Liver (tissue), 8 donors: ENCODE measurements at regions not wholly inside any gene's neighbourhood (a gene's known extent, or its start where the extent isn't known, plus 50 kb on each side); places are given as distances from the start of the nearest gene placed in this dataset.

Source experiments
- DNase-seq: peaks from one replicate; pipeline ENCODE4 v3.0.0-alpha.2; 2017; ENCODE audit warnings: low spot score
- H3K27ac ChIP-seq, 2 donors: one replicate each; pipeline ENCODE4 v1.7.0; 2013; ENCODE audit warnings: inconsistent platforms in 2 of 2, low read length in 2 of 2, control low read depth in 1 of 2, low read depth in 1 of 2, mild to moderate bottlenecking in 1 of 2
- H3K27me3 ChIP-seq, 4 donors: one replicate each; pipeline versions ENCODE4 v1.6.1 to v1.7.0; 2013; ENCODE audit warnings: low read length in 3 of 4, inconsistent platforms in 1 of 4, mild to moderate bottlenecking in 1 of 4, moderate library complexity in 1 of 4; ENCODE audit not compliant: control insufficient read depth in 4 of 4, insufficient read depth in 4 of 4
- H3K36me3 ChIP-seq, 4 donors: one replicate each; pipeline versions ENCODE4 v1.6.1 to v1.7.0; 2013; ENCODE audit warnings: low read length in 3 of 4, mild to moderate bottlenecking in 3 of 4, low read depth in 1 of 4, moderate library complexity in 1 of 4; ENCODE audit not compliant: control insufficient read depth in 4 of 4, insufficient read depth in 3 of 4
- H3K4me1 ChIP-seq, 4 donors: one replicate each; pipeline versions ENCODE4 v1.6.1 to v1.7.0; 2013; ENCODE audit warnings: low read length in 3 of 4, mild to moderate bottlenecking in 3 of 4, moderate library complexity in 1 of 4; ENCODE audit not compliant: control insufficient read depth in 4 of 4, insufficient read depth in 4 of 4
- H3K4me3 ChIP-seq, 3 donors: one replicate each; pipeline versions ENCODE4 v1.6.1 to v1.7.0; 2013; ENCODE audit warnings: low read length in 3 of 3, control low read depth in 1 of 3, low read depth in 1 of 3, mild to moderate bottlenecking in 1 of 3
- H3K9ac ChIP-seq, 2 donors: one replicate each; pipeline ENCODE4 v1.7.0; 2013; ENCODE audit warnings: low read length in 2 of 2, mild to moderate bottlenecking in 2 of 2, moderate library complexity in 2 of 2, control low read depth in 1 of 2, low read depth in 1 of 2
- H3K9me3 ChIP-seq, 4 donors: one replicate each; pipeline versions ENCODE4 v1.6.1 to v1.7.0; 2013; ENCODE audit warnings: low read length in 3 of 4; ENCODE audit not compliant: control insufficient read depth in 4 of 4
- EGR1 ChIP-seq, 2 donors: IDR thresholded peaks; 2 replicates each; pipeline ENCODE4 v1.6.1; 2016 to 2018; ENCODE audit warnings: antibody characterized with exemption in 2 of 2, low read depth in 2 of 2
- FOXA2 ChIP-seq: IDR thresholded peaks from 2 replicates; pipeline ENCODE4 v1.6.1; 2016; ENCODE audit warnings: antibody characterized with exemption
- GABPA ChIP-seq, 2 donors: IDR thresholded peaks in 1 of 2; conservative IDR thresholded peaks in 1 of 2; 2 replicates each; pipeline ENCODE4 v1.6.1; 2016; ENCODE audit warnings: antibody characterized with exemption in 2 of 2, mild to moderate bottlenecking in 1 of 2, moderate library complexity in 1 of 2
- HNF4G ChIP-seq: IDR thresholded peaks from 2 replicates; pipeline ENCODE4 v1.6.1; 2016; ENCODE audit warnings: antibody characterized with exemption
- JUND ChIP-seq, 2 donors: IDR thresholded peaks; 2 replicates each; pipeline ENCODE4 v1.6.1; 2016; ENCODE audit warnings: antibody characterized with exemption in 2 of 2
- NR2F2 ChIP-seq: IDR thresholded peaks from 2 replicates; pipeline ENCODE4 v1.6.1; 2016; ENCODE audit warnings: antibody characterized with exemption
- RXRA ChIP-seq, 2 donors: IDR thresholded peaks; 2 replicates each; pipeline ENCODE4 v1.6.1; 2017 to 2018; ENCODE audit warnings: antibody characterized with exemption in 2 of 2, mild to moderate bottlenecking in 1 of 2
- SP1 ChIP-seq: IDR thresholded peaks from 2 replicates; pipeline ENCODE4 v1.6.1; 2018; ENCODE audit warnings: antibody characterized with exemption, mild to moderate bottlenecking
- TAF1 ChIP-seq: conservative IDR thresholded peaks from 2 replicates; pipeline ENCODE4 v1.6.1; 2016; ENCODE audit warnings: antibody characterized with exemption, mild to moderate bottlenecking
- YY1 ChIP-seq: IDR thresholded peaks from 2 replicates; pipeline ENCODE4 v1.6.1; 2016; ENCODE audit warnings: antibody characterized with exemption, mild to moderate bottlenecking
- WGBS: extraction: QIAGEN DNeasy Blood & Tissue Kit; methylation state at CpG from one replicate; pipeline ENCODE4 v1.1.7; 2013; 5-methylcytosine and 5-hydroxymethylcytosine counted together
- TF ChIP-seq, protein P1 (sequence below): fragments of 150-350 bp; IDR thresholded peaks from 2 replicates; pipeline ENCODE4 v1.5.1; 2017; ENCODE audit warnings: improper control_type of control experiment, low read depth, low read length; ENCODE audit not compliant: missing input control
- TF ChIP-seq, protein P2 (sequence below): IDR thresholded peaks from 2 replicates; pipeline ENCODE4 v1.6.1; 2016; ENCODE audit warnings: antibody characterized with exemption
- TF ChIP-seq, protein P3 (sequence below): IDR thresholded peaks from 2 replicates; pipeline ENCODE4 v1.6.1; 2016; ENCODE audit warnings: antibody characterized with exemption
- donor health status: healthy.
- donor health status: healthy.
- donor health status: healthy.
- donor health status: healthy.
- donor health status: healthy.

DNA sequence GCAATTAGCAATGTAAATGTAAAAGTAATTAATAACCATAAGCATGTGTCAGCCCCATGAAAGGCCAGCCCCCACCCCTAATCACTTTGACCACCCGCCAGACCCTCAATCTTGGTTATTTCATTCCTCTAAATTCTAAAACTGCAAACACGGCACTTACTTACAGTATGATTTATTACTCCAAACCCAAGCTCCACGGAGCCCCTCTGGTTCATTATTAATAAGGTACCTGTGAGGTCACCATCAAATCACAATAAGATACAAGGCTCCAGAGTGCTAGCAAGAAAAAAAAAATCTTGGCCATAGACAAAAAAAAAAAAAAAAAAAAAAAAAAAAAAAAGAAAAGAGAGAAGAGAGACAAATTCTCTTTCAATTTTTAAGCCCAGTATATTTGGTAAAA is 879.5 kb downstream of the TDRD15 start:
- Histone ChIP-seq H3K27ac (no peak overlapping the region), H3K9ac (no peak overlapping the region), H3K36me3 (no peaks in the 10 kb centered on the region), H3K9me3 (no peaks in the 10 kb centered on the region), H3K4me1 (no peaks in the 10 kb centered on the region), H3K27me3 (no peaks in the 10 kb centered on the region), H3K4me3 (no peak overlapping the region)
- TF ChIP-seq EGR1 (IDR thresholded peaks at IDR 0.05; ENCODE audit: low read depth in 2 of 2) (no peak), NR2F2 (no peak), SP1 (no peak), RXRA (IDR thresholded peaks at IDR 0.05) (no peak), HNF4G (no peak), YY1 (no peak), GABPA (IDR thresholded peaks at IDR 0.05 in 1 of 2, conservative IDR thresholded peaks at IDR 0.05 in 1 of 2) (no peak), FOXA2 (no peak), JUND (IDR thresholded peaks at IDR 0.05) (no peak)
- TF ChIP-seq, protein P1, sequence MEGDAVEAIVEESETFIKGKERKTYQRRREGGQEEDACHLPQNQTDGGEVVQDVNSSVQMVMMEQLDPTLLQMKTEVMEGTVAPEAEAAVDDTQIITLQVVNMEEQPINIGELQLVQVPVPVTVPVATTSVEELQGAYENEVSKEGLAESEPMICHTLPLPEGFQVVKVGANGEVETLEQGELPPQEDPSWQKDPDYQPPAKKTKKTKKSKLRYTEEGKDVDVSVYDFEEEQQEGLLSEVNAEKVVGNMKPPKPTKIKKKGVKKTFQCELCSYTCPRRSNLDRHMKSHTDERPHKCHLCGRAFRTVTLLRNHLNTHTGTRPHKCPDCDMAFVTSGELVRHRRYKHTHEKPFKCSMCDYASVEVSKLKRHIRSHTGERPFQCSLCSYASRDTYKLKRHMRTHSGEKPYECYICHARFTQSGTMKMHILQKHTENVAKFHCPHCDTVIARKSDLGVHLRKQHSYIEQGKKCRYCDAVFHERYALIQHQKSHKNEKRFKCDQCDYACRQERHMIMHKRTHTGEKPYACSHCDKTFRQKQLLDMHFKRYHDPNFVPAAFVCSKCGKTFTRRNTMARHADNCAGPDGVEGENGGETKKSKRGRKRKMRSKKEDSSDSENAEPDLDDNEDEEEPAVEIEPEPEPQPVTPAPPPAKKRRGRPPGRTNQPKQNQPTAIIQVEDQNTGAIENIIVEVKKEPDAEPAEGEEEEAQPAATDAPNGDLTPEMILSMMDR, result no peak
- TF ChIP-seq, protein P2, sequence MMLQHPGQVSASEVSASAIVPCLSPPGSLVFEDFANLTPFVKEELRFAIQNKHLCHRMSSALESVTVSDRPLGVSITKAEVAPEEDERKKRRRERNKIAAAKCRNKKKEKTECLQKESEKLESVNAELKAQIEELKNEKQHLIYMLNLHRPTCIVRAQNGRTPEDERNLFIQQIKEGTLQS, result no peak
- WGBS, result 81% methylated on average over 3 of the region's 3 CpGs
- DNase-seq, result no peak

DNA sequence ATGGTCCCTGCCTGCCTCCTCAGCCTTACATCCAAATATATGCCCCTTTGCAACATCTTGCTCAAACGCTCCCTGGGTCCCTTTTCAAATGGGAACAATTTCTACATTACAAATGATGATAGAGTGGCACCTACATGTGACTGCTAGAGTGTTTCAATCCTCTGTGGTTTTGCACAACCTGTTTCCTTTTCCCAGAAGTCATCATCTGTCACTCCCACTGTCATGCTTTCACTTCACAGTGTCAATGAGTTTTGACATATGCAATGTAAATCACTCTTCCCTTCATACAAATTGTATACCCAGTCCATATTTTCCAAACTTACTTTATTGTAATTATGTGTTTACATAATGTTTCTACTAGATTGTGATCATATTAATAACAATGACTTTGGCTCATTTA is 887.3 kb downstream of the TDRD15 start:
- Histone ChIP-seq H3K4me3 (no peak overlapping the region), H3K36me3 (no peaks in the 10 kb centered on the region), H3K27ac (no peak overlapping the region), H3K9ac (no peak overlapping the region), H3K27me3 (peaks cover 0 to 3% (median 0%) of the 10 kb centered on the region in 4 donors), H3K9me3 (no peaks in the 10 kb centered on the region), H3K4me1 (no peaks in the 10 kb centered on the region)
- no peak for DNase-seq
- TF ChIP-seq FOXA2 (no peak), TAF1 (no peak)
- WGBS, result 67% methylated on average over 1 of the region's 1 CpG

DNA sequence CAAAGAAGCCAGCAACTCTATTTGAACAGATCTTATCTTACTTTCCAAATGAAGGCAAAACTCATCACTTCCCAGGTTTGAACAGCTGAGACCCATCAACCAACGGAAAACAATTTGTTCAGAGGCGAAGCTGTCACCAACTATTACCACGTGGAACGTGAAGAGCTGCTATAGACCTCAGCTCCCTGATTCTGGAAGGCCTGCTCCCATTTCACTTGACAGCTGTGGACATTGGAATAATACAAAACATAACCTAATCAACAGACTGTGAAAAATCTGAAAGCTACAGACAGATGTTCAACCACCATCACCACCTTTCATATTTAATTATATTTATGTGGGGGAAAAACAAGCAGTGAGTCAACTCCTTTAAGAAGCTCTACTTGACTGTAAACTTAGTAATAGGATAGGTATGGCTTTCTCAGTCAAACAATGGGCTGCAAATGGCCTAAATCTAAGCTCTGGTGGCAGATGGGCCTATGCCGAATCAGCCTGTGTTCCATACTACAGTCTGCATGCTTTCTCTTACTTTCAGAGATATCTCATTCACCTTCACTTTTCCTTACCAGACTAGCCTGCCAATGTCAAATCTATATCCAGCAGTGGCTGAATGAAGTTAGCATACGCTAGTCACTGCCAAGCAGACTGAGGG is 896.4 kb downstream of the TDRD15 start:
- DNase-seq, result no peak
- 88% methylated on average over 6 of the region's 6 CpGs for WGBS
- no peak overlapping the region for H3K27ac ChIP-seq
- no peaks in the 10 kb centered on the region for H3K36me3 ChIP-seq
- no peak overlapping the region for H3K9ac ChIP-seq
- no peaks in the 10 kb centered on the region for H3K4me1 ChIP-seq
- TF ChIP-seq, protein P3, sequence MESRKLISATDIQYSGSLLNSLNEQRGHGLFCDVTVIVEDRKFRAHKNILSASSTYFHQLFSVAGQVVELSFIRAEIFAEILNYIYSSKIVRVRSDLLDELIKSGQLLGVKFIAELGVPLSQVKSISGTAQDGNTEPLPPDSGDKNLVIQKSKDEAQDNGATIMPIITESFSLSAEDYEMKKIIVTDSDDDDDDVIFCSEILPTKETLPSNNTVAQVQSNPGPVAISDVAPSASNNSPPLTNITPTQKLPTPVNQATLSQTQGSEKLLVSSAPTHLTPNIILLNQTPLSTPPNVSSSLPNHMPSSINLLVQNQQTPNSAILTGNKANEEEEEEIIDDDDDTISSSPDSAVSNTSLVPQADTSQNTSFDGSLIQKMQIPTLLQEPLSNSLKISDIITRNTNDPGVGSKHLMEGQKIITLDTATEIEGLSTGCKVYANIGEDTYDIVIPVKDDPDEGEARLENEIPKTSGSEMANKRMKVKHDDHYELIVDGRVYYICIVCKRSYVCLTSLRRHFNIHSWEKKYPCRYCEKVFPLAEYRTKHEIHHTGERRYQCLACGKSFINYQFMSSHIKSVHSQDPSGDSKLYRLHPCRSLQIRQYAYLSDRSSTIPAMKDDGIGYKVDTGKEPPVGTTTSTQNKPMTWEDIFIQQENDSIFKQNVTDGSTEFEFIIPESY, result no peak
- TF ChIP-seq RXRA (IDR thresholded peaks at IDR 0.05), result no peak
- TF ChIP-seq FOXA2, result no peak
- no peak for TF ChIP-seq EGR1 (IDR thresholded peaks at IDR 0.05; ENCODE audit: low read depth in 2 of 2)
- TF ChIP-seq JUND (IDR thresholded peaks at IDR 0.05), result no peak
- TF ChIP-seq, protein P1, result no peak
- H3K27me3 ChIP-seq, result no peaks in the 10 kb centered on the region
- H3K4me3 ChIP-seq, result no peak overlapping the region
- H3K9me3 ChIP-seq, result no peaks in the 10 kb centered on the region
